ENCODE measurements at regions not wholly inside any gene's neighbourhood (a gene's known extent, or its start where the extent isn't known, plus 50 kb on each side); places are given as distances from the start of the nearest gene placed in this dataset.

DNA sequence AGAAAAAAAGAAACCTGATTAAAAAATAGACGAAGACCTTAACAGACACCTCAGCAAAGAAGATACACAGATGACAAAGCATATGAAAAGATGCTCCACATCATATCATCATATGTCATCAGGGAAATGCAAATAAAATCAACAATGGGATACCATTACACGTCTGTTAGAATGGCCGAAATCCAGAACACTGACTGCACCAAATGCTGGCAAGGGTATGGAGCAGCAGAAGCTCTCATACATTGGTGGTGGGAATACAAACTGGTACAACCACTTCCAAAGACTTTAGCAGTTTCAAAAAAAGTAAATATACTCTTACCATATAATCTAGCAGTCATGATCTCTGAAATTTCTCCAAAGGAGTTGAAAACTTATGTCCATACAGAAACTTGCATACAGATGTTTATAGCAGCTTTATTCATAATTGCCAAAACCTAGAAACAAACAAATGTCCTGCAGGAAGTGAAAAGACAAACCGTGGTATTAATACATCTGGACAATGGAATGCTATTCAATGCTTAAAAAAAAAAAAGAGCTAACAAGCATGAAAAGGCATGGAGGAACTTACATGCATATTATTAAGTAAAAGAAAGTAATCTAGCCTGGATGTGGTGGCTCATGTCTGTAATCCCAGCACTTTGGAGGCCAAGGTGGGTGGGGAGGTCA, 107.4 kb downstream of the HES1 start:
- DNase-seq (ENCODE audit: low read depth, low spot score): no peak
- in situ Hi-C loops (cut with HindIII; ENCODE audit: low pct_unique_long_range_greater_than_20kb, low sequenced_read_pairs): no loop called here

DNA sequence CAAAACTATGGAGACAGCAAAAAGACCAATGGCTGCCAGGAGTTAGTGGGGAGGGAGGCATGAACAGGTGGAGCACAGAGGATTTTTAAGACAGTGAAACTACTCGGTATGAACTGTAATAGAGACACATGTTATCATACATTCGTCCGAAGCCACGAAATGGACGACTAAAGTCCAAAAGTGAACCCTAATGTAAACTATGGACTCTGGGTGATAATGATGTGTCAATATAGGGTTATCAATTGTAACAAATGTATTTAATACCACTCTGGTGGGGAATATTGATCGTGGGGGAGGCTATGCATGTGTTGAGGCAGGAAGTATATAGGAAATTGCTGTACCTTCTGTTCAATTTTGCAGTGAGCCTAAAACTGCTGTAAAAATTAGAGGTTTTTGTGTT, 107.0 kb downstream of the CPN2 start:
- in situ Hi-C loops (cut with HindIII; ENCODE audit: low pct_unique_long_range_greater_than_20kb, low sequenced_read_pairs): no loop called here

DNA sequence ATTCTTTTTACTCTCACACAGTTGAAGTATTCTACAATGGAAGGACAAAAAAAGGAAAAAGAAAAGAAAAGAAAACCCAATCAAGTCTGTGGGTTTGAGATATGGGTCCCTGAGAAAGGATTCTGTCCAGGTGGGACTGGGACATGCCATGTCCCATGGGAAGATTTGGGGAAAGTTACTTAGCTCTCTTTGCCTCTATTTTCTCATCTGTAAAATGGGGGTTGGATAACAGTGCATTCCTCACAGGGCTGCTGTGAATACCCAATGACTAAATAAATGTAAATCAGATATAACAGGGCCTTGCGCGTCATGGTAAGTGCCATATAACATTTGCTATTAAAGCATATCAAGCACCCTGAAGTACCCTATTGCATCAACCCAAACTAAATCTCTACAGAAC, 105.7 kb downstream of the CPN2 start:
- in situ Hi-C loops (cut with HindIII; ENCODE audit: low pct_unique_long_range_greater_than_20kb, low sequenced_read_pairs): no loop called here

More for the DNA sequence above, 107.0 kb downstream of the CPN2 start:
- no peak for DNase-seq (ENCODE audit: low read depth, low spot score)

DNA sequence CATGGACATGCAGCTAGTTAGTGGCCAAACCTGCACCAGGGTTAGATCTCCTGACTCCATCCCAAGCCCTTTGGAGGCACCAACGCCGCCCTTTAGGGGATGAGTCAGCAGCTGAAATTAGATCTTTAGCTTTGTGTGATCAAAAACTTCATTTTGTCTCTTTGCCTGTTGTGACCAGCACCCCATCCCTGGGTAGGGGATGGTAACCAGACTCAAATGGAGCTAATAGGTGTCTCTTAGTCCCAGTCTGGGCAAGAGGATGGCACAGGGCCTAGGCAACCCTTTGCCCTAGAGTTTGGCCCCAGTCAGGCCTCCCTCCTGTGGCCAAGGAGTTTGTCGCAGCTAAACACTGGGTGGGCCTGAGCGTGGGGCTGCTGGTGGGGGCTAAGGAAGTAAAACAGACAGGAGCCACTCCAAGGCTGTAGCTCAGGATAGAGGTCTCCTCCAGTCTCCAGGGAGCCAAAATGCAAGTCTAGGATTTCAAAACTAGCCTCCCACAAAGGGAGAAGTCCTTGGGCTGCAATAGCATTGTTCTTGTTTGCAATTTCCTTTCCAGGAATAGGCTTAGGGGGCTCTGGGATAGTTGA, 105.1 kb downstream of the CPN2 start:
- in situ Hi-C loops (cut with HindIII; ENCODE audit: low pct_unique_long_range_greater_than_20kb, low sequenced_read_pairs): no loop called here

More for the DNA sequence above, 105.7 kb downstream of the CPN2 start:
- no peak for DNase-seq (ENCODE audit: low read depth, low spot score)

DNA sequence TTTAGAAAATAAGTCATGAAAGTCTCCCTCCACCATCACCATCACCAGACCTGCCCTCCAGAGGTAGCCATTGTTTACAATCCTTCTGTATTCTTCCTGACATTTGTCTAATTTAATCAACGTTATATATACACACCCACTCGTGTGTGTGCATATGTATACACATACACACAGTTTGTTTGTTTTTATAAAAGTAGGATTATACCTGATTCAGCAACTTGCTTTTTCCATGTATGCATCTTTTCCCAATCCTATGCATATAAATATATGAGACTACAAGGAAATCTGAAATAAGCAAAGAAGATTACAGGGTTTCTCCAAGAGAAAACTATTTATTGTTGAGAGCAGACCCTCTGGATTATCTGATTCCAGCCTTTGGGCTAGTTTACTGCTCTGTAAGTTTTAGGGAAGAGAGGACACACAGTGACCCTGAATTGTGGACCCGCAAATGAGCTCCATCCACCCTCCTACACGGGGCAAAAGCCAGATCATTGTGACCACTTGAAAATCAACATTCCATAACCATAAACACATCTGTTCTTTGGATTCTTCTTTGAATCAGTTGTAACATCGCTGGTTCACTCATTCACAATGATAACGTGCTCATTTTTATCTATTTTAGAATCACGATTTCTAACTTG, 104.3 kb downstream of the CPN2 start:
- in situ Hi-C loops (cut with HindIII; ENCODE audit: low pct_unique_long_range_greater_than_20kb, low sequenced_read_pairs): no loop called here
- DNase-seq (ENCODE audit: low read depth, low spot score): no peak

More for the DNA sequence above, 105.1 kb downstream of the CPN2 start:
- DNase-seq (ENCODE audit: low read depth, low spot score): peak; percentile 20

DNA sequence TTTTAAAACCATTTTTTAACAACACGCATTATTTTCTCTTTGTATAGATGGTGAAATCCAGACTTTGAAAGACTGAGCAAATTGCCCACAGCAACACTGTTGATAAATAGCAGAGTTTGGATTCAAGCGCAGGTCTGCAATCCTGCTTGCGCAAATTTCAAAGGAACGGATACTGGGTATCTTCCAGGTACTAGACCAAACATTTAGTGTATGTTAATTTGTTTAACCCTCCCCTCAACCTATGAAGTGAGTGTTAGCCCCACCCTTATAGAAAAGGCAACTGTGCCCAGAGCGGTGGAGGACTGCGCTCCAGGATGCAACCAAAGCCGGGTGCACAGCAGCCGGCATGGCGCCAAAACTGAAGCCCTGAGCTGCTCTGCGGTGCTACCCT, 103.8 kb downstream of the CPN2 start:
- in situ Hi-C loops (cut with HindIII; ENCODE audit: low pct_unique_long_range_greater_than_20kb, low sequenced_read_pairs): no loop called here
- no peak for DNase-seq (ENCODE audit: low read depth, low spot score)

DNA sequence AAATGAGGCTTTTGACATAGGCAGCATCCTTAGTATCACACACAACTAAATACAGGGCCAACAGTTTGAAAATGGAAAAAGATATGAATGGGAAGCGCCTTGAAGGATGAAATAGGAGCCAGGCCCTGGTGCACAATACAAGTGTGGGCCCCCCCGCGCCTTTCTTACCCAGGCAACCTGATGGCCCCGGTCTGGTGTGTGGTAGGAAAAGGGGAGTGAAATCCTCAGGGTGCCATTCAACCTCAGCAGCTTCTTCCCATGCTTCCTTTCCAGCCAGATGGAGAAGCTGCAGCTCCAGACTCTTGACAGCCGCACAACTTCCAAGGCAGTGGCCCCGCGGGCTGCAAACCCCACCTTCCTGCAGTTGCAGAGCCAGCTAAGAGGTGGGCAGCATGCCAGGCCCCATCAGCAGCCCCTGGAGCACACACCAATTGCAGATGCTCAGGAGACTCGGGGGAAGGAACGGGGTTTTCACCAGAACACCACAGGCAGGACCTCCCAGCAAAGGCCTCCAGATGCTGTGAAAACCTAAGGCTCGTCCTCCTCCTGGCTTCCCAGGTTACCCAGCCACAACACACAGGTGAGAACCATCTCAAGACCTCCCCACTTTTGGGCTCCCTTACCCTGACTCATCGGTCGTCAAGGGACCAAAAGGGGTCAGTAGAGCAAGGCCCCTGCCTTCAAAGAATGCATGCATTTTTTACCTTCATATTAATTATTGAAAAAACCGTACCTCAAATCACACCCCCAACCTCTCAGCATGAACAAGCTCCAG, 101.6 kb downstream of the CPN2 start:
- in situ Hi-C loops (cut with HindIII; ENCODE audit: low pct_unique_long_range_greater_than_20kb, low sequenced_read_pairs): no loop called here
- DNase-seq (ENCODE audit: low read depth, low spot score): no peak

DNA sequence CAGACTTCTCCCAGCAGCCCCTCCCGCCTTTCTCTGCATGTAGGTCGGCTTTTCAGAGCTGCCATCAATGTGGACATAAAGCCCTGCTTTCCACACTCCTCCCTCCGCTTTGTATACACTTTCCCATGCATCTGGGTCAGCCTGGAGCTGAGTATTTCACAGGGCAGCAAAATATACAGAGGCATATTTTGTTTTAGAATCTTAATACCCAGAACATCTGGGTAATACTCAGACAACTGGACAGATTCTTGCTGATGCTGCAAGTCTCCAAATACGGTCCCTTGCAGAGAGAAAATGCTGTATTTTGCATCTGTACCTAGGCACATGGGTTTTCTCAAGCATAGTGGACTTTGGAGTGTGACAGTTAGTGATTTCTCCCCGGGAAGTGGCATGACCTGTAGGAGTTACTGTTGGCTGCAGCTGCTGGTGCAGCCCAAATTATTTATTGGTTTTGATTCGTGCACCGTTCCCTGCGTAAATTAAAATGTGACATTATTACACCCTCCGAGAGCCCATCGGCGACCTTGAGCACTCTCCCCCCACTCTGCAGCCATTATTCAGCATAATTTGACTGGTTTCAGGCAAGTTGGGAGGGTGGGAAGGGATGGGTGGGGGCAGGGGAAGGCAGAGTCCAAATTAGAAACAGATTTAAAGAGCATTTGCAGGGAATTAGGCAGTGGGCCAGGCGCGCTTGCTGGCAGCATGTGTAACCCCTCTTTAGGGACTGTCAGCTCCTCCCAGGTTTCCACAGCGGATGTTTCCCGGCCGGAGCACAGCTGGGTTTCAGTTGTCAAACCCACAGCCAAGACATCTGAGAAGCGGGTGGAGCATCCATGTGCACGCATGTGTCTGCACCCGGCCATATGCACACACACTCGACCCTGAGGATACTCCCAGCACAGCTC, 100.8 kb downstream of the CPN2 start:
- DNase-seq (ENCODE audit: low read depth, low spot score): no peak
- in situ Hi-C loops (cut with HindIII; ENCODE audit: low pct_unique_long_range_greater_than_20kb, low sequenced_read_pairs): no loop called here

DNA sequence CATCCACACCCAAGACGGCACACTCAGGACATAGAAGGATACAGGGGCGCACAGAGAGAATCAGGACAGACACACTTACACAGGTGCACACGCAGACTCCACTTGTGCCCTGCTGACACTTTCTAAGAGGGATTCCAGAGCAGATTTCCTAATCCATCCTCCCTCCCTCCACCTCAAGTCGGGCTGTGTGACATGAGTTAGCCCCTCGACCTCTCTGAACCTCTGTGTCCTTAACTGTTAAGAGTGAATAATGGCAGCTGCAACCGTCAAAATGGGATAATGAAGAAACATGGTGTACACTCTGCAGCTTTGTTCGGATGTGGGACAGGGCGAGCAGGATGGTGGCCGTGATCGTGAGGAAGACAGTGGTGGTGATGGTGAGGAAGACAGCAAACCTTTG, 100.1 kb downstream of the CPN2 start:
- in situ Hi-C loops (cut with HindIII; ENCODE audit: low pct_unique_long_range_greater_than_20kb, low sequenced_read_pairs): no loop called here
- DNase-seq (ENCODE audit: low read depth, low spot score): no peak

DNA sequence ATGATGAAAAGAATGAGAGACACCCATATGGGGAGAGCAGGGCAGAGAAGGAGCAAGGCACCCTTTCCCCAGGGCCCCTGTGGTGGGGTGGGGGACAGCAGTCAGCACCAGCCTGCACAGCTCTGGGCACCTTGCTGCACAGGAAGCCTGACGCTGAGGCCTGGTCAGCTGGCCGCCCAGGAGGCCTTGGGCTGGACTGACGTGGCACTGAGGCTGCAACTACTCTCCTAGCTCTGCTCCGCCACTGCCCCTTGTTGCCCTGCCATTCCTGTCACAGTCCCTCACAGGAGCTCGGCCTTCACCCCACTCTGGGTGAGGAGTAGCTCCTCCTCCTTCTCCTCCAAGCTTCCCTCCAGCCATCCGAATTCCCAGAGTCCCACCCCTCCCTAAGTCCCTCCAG, 99.7 kb downstream of the CPN2 start:
- no peak for DNase-seq (ENCODE audit: low read depth, low spot score)
- in situ Hi-C loops (cut with HindIII; ENCODE audit: low pct_unique_long_range_greater_than_20kb, low sequenced_read_pairs): no loop called here

DNA sequence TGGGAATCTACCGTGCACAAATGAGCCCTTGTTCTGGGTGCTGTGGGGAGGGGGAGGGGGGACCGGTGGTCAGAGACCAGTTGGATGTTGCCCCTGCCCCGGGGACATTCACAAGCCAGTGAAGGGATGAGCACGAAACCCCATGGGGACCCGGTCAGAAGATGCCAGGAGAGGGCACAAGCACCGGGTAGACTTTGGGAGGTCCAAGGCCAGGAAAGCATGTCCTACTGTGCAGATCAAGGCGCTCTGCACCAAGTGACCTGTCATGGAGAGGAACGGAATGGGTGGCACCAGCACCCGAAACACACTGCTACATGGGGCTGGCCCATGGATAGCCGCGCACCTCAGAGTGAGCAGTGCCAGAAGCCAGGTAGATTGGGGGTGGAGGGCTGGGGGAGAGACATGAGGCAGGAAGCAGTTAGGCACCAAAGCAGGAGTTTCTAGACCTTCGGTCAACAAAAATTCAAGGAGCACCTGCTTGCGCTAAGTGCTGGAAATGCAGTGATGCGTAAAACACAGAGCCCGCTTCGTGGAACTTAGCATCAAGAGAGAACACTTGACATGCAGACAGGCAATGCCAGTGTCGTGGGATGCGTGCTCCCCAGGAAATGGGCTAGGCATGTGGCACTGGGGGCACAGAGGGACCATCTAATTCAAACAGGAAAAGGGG, 99.1 kb downstream of the CPN2 start:
- in situ Hi-C loops (cut with HindIII; ENCODE audit: low pct_unique_long_range_greater_than_20kb, low sequenced_read_pairs): no loop called here

DNA sequence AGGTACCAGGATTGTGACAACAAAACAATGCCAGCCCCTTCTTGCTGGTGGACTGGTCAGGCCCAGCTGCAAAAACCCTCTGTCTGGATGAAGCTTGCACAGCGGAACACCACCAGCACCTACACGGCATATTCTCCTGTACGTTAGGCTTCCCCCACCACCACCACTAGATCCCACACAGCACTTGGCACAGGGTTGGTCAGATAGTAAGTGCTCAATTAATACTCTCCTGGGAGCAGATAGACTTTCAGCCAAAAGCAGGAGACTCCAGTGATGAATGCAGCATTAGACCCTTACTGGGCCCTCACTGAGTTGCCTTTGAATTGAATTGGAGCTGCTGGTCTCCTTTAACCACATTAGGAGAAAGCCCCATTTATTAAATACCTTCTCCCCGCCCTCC, 97.9 kb downstream of the CPN2 start:
- in situ Hi-C loops (cut with HindIII; ENCODE audit: low pct_unique_long_range_greater_than_20kb, low sequenced_read_pairs): no loop called here
- no peak for DNase-seq (ENCODE audit: low read depth, low spot score)

More for the DNA sequence above, 99.1 kb downstream of the CPN2 start:
- DNase-seq (ENCODE audit: low read depth, low spot score): no peak

DNA sequence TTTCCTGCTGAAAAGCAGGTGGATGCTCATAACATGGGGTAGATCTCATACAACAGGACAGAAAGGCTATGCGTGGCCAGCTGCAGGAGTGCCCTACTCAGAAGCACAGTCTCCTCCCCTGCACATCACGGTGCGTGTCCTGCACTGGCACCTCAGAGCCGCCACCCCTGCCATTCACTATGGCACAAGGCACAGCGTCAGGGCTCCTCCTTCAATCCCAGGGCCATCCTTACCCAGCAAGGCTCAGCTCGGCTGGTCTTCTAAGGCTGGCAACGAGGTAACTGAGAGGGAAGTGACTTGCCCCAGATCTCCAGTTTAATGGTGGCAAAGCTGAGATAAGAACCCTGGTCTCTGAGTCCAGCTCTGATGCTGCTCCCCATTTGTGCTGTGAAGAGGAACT, 97.1 kb downstream of the CPN2 start:
- DNase-seq (ENCODE audit: low read depth, low spot score): no peak
- in situ Hi-C loops (cut with HindIII; ENCODE audit: low pct_unique_long_range_greater_than_20kb, low sequenced_read_pairs): no loop called here

DNA sequence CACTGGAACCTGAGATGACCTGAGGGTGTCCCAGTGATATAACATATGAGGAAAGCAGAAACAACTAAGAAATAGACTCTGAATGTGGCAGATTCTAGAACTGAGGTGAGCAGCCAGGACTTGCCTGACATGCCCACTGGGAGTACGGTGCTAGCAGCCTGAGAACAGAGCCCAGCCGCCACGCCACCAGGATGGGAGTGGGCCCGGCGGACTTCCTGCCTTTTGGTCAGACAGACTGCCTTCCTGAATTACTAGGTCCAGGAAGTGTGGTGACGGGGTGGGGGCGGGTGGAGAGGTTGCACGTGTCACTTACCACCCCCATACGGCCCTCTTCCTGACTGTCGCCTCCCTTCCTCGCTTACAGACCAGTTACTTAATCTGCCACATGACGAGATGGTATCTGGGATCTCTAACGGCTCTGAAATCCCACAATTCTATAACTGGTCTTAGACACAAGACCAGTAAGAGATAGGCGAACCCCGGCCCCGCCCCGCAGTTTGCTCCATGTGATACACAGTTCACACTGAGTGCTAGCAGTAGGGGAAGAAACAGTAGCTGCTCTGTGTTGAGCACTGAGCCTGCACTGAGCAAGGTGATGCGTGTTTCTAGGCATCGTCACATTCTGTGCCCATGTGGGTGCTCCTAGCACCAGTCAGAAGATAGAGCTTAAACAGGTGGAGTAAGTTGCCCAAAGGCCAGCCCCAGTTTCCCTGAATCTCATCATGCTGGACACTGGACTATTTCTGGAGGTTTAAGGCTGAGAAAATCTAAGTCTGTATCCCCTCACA, 95.7 kb downstream of the CPN2 start:
- in situ Hi-C loops (cut with HindIII; ENCODE audit: low pct_unique_long_range_greater_than_20kb, low sequenced_read_pairs): no loop called here
- DNase-seq (ENCODE audit: low read depth, low spot score): peak; percentile 95

DNA sequence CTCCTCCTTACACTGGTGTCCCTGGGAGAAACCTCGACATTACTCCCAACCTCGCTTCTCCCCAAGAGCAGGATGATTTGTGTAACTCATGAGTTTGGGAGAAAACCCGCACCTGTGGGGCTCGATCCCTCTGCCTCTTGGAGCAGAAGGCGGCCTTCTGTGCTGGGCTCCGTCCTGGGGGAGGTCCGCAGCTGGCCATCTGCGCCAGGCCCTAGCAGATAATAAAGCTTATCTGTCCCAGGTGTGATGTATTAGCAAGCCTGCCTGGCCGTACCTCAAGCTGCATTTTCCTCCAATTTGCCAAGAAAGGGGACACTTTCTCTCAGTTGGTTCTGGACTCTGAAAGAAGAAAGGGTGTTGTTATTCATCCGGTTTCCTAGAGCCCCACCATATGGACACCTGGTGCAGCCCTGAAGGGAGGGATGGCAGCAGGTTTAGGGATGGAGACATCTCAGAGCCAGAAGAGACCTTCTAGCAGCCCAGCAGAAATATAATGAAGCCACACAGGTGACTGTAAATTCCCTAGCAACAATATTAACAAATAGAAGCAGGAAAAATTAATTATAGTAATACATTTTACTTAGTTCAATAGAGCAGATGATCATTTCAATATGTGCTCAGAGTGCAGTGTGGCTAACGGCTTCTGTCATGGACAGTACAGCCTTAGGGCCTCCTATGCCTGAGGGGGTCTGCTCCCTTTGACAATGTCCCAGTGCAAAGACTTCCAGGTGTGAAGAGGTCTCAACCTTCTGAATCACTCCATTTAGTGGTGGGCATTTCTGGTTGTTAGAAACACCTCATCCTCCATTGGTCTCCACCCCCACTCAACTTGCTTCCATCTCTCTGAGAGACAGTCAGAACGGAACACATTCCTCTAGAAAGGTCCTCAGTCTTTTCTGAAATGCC, 94.8 kb downstream of the CPN2 start:
- DNase-seq (ENCODE audit: low read depth, low spot score): no peak
- in situ Hi-C loops (cut with HindIII; ENCODE audit: low pct_unique_long_range_greater_than_20kb, low sequenced_read_pairs): no loop called here
